Mesenchymal stem cell (in vitro differentiated cells and primary cell): ENCODE measurements at regions not wholly inside any gene's neighbourhood (a gene's known extent, or its start where the extent isn't known, plus 50 kb on each side); places are given as distances from the start of the nearest gene placed in this dataset.

Source experiments
- DNase-seq: peaks from one replicate; pipeline ENCODE4 v3.0.0-alpha.2; 2013
- H2AFZ ChIP-seq: one replicate; pipeline ENCODE4 v1.6.1; 2013; ENCODE audit warnings: low read depth, mild to moderate bottlenecking, control low read depth, inconsistent platforms, low read length, moderate library complexity
- H2AK5ac ChIP-seq: 2 replicates; pipeline ENCODE4 v1.6.1; 2013; ENCODE audit warnings: low read length, moderate library complexity, mild to moderate bottlenecking, inconsistent platforms; ENCODE audit not compliant: severe bottlenecking
- H2BK120ac ChIP-seq: one replicate; pipeline ENCODE4 v1.6.1; 2013; ENCODE audit warnings: low read depth, mild to moderate bottlenecking, inconsistent platforms, low read length, moderate library complexity
- H2BK12ac ChIP-seq, 2 experiments: one replicate each; pipeline ENCODE4 v1.6.1; 2013; ENCODE audit warnings: inconsistent platforms in 2 of 2, low read length in 2 of 2, mild to moderate bottlenecking in 2 of 2, moderate library complexity in 2 of 2, control low read depth in 1 of 2
- H2BK15ac ChIP-seq: one replicate; pipeline ENCODE4 v1.6.1; 2013; ENCODE audit warnings: mild to moderate bottlenecking, low read depth, inconsistent platforms; ENCODE audit not compliant: poor library complexity, severe bottlenecking
- H2BK5ac ChIP-seq: 2 replicates; pipeline ENCODE4 v1.6.1; 2013; ENCODE audit warnings: low read depth, mild to moderate bottlenecking, low read length, control low read depth, inconsistent platforms; ENCODE audit not compliant: poor library complexity, severe bottlenecking
- H3K14ac ChIP-seq, 2 experiments: one replicate each; pipeline ENCODE4 v1.6.1; 2013; ENCODE audit warnings: inconsistent platforms in 2 of 2, low read length in 2 of 2, control low read depth in 1 of 2, mild to moderate bottlenecking in 1 of 2, moderate library complexity in 1 of 2
- H3K18ac ChIP-seq, 2 experiments: one replicate each; pipeline ENCODE4 v1.6.1; 2013; ENCODE audit warnings: inconsistent platforms in 2 of 2, low read length in 2 of 2, control low read depth in 1 of 2, low read depth in 1 of 2, mild to moderate bottlenecking in 1 of 2
- H3K23ac ChIP-seq, 2 experiments: one replicate each; pipeline ENCODE4 v1.6.1; 2013; ENCODE audit warnings: inconsistent platforms in 2 of 2, low read length in 2 of 2, mild to moderate bottlenecking in 2 of 2, moderate library complexity in 2 of 2, control low read depth in 1 of 2
- H3K27ac ChIP-seq: 2 replicates; pipeline ENCODE4 v1.5.1; 2013; ENCODE audit warnings: mild to moderate bottlenecking, moderate library complexity, low read length, control low read depth, inconsistent platforms; ENCODE audit not compliant: poor library complexity, severe bottlenecking
- H3K27me3 ChIP-seq, 2 experiments: 2 replicates each; pipeline versions ENCODE4 v1.6.1 to v1.7.0; 2013; ENCODE audit warnings: low read length in 2 of 2, mild to moderate bottlenecking in 2 of 2, moderate library complexity in 2 of 2, control low read depth in 1 of 2, inconsistent platforms in 1 of 2; ENCODE audit not compliant: control insufficient read depth in 1 of 2, insufficient read depth in 1 of 2
- H3K36me3 ChIP-seq, 2 experiments: 2 replicates each; pipeline versions ENCODE4 v1.6.1 to v1.7.0; 2013; ENCODE audit warnings: low read length in 2 of 2, control low read depth in 1 of 2, inconsistent platforms in 1 of 2, low read depth in 1 of 2, mild to moderate bottlenecking in 1 of 2; ENCODE audit not compliant: insufficient read depth in 2 of 2, control insufficient read depth in 1 of 2
- H3K4ac ChIP-seq, 2 experiments: one replicate each; pipeline ENCODE4 v1.6.1; 2013; ENCODE audit warnings: inconsistent platforms in 2 of 2, low read length in 2 of 2, mild to moderate bottlenecking in 2 of 2, moderate library complexity in 2 of 2, control low read depth in 1 of 2, low read depth in 1 of 2
- H3K4me1 ChIP-seq: 2 replicates; pipeline ENCODE4 v1.6.1; 2013; ENCODE audit warnings: low read depth, low read length, control low read depth; ENCODE audit not compliant: control insufficient read depth, insufficient read depth
- H3K4me2 ChIP-seq: 2 replicates; pipeline ENCODE4 v1.6.1; 2013; ENCODE audit warnings: low read length, mild to moderate bottlenecking, inconsistent platforms; ENCODE audit not compliant: poor library complexity, severe bottlenecking
- H3K4me3 ChIP-seq, 2 experiments: 2 replicates each; pipeline versions ENCODE4 v1.5.1 to v1.7.0; 2013; ENCODE audit warnings: low read length in 2 of 2, mild to moderate bottlenecking in 2 of 2, control low read depth in 1 of 2, low read depth in 1 of 2; ENCODE audit not compliant: insufficient read depth in 1 of 2
- H3K79me1 ChIP-seq: replicated peaks from 2 replicates; pipeline ENCODE4 v1.6.1; 2013; ENCODE audit warnings: mild to moderate bottlenecking, control low read depth, low read length, inconsistent platforms; ENCODE audit not compliant: poor library complexity, severe bottlenecking
- H3K9ac ChIP-seq: 2 replicates; pipeline ENCODE4 v1.7.0; 2013; ENCODE audit warnings: mild to moderate bottlenecking, low read length, moderate library complexity
- H3K9me3 ChIP-seq: 2 replicates; pipeline ENCODE4 v1.7.0; 2013; ENCODE audit warnings: mild to moderate bottlenecking, low read length; ENCODE audit not compliant: control insufficient read depth
- H4K8ac ChIP-seq: one replicate; pipeline ENCODE4 v1.6.1; 2013; ENCODE audit warnings: inconsistent platforms, mild to moderate bottlenecking, low read length, moderate library complexity
- H4K91ac ChIP-seq: one replicate; pipeline ENCODE4 v1.6.1; 2013; ENCODE audit warnings: mild to moderate bottlenecking, low read length, inconsistent platforms
- WGBS: methylation state at CpG from one replicate; pipeline ENCODE4 v1.1.7; 2013; ENCODE audit warnings: mixed read lengths; 5-methylcytosine and 5-hydroxymethylcytosine counted together

GRCh38 chr2:385785-386184 is 97.9 kb upstream of the ALKAL2 start:
- Histone ChIP-seq H3K18ac (no peak overlapping the region), H3K27ac (no peak overlapping the region), H3K4me3 (no peak overlapping the region), H3K4ac (no peak overlapping the region), H3K27me3 (no peaks in the 10 kb centered on the region), H3K9ac (no peak overlapping the region), H3K14ac (no peak overlapping the region), H3K79me1 (no peaks in the 10 kb centered on the region), H2BK15ac (no peak overlapping the region), H3K4me1 (peaks cover 2% of the 10 kb centered on the region), H4K91ac (no peak overlapping the region), H4K8ac (no peak overlapping the region), H2BK120ac (no peak overlapping the region), H2AK5ac (no peak overlapping the region), H2BK5ac (no peak overlapping the region), H3K4me2 (no peak overlapping the region), H2BK12ac (no peak overlapping the region), H3K9me3 (peaks cover 3% of the 10 kb centered on the region), H3K23ac (no peak overlapping the region), H2AFZ (no peak overlapping the region), H3K36me3 (no peaks in the 10 kb centered on the region)
- no peak for DNase-seq
- 70% methylated on average over 6 of the region's 6 CpGs for WGBS

DNA sequence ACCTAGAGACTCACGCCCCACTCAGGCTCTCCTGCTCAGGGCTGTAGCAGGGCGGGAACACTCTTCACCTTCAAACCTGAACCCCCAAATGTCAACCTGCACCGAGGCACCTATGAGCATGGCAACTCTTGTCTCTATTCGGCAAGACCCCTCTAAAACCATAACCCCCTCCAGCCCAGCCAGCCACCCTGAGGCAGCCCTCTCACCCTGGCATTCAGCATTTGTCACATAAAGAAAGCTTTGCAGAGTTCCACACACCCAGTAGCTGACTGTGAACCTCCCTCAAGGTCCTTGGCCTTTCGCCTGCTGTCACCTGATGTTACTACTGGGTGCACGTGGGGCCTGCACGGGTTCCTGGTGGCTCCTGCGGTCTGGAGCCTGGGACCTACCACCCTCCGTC is 97.2 kb upstream of the ALKAL2 start:
- no peak for DNase-seq
- Histone ChIP-seq H3K4ac (no peak overlapping the region), H3K14ac (no peak overlapping the region), H3K27ac (no peak overlapping the region), H2BK120ac (no peak overlapping the region), H3K79me1 (no peaks in the 10 kb centered on the region), H4K8ac (no peak overlapping the region), H3K18ac (no peak overlapping the region), H2BK12ac (no peak overlapping the region), H3K4me1 (peaks cover 2% of the 10 kb centered on the region), H3K36me3 (no peaks in the 10 kb centered on the region), H3K9me3 (peaks cover under 1% of the 10 kb centered on the region), H3K23ac (no peak overlapping the region), H4K91ac (no peak overlapping the region), H2AK5ac (no peak overlapping the region), H3K4me3 (no peak overlapping the region), H3K9ac (no peak overlapping the region), H3K4me2 (no peak overlapping the region), H3K27me3 (no peaks in the 10 kb centered on the region), H2BK5ac (no peak overlapping the region), H2BK15ac (no peak overlapping the region), H2AFZ (no peak overlapping the region)
- 80% methylated on average over 9 of the region's 9 CpGs for WGBS

DNA sequence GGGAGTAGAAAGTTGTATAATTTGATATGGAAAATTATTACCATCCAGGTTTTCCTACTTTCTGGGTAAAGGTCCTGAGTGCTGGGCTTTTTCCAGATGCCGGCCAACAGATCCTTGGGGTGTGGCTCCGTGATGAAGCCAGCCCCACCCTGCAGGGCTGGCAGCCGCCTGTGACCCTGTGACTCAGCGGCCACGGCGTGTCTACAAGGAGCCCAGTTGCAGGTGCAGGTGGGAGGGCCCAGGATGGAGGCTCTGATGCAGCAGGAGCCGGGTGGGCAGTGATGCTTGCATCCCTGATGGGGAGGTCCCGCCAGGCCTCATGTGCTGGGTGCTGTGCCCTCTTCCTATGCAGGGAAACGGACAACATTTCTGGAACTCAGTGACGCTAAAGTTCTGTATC is 96.0 kb upstream of the ALKAL2 start:
- WGBS, result 69% methylated on average over 10 of the region's 10 CpGs
- peaks cover 2% of the 10 kb centered on the region for H3K4me1 ChIP-seq
- no peak overlapping the region for H2BK120ac ChIP-seq
- H3K4me3 ChIP-seq, result no peak overlapping the region
- H2AK5ac ChIP-seq, result no peak overlapping the region
- peaks cover 2% of the 10 kb centered on the region for H3K9me3 ChIP-seq
- H3K23ac ChIP-seq, result no peak overlapping the region
- H3K27me3 ChIP-seq, result no peaks in the 10 kb centered on the region
- H2BK15ac ChIP-seq, result no peak overlapping the region
- H3K4ac ChIP-seq, result no peak overlapping the region
- H3K18ac ChIP-seq, result no peak overlapping the region
- no peak overlapping the region for H4K91ac ChIP-seq
- H3K9ac ChIP-seq, result no peak overlapping the region
- H2AFZ ChIP-seq, result no peak overlapping the region
- no peak overlapping the region for H3K27ac ChIP-seq
- no peak overlapping the region for H2BK5ac ChIP-seq
- no peak overlapping the region for H4K8ac ChIP-seq
- H3K4me2 ChIP-seq, result no peak overlapping the region
- H3K14ac ChIP-seq, result no peak overlapping the region
- H3K79me1 ChIP-seq, result no peaks in the 10 kb centered on the region
- no peaks in the 10 kb centered on the region for H3K36me3 ChIP-seq
- no peak for DNase-seq
- no peak overlapping the region for H2BK12ac ChIP-seq

DNA sequence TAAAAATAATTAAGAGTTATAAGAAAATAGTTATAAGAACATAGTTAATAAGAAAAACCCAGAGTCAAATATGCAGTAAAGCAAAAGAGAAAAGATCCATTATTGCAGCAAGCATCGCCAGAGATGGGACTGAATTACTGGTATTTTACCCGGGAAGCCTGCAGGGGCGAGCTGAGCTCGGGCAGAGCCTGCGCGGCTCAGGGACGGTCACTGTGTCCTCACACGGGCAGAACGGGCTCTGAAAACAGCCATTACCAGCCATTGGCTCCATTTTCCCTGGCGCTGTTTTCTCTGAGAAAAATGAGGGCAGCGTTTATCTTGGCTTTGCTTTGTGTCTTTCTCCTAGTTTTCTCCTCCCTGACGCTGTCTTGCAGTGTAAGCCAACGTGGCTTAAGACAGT is 95.3 kb upstream of the ALKAL2 start:
- no peak overlapping the region for H2BK15ac ChIP-seq
- no peak overlapping the region for H2BK5ac ChIP-seq
- H3K4me3 ChIP-seq, result no peak overlapping the region
- no peak overlapping the region for H4K91ac ChIP-seq
- H3K27me3 ChIP-seq, result no peaks in the 10 kb centered on the region
- no peak overlapping the region for H3K4ac ChIP-seq
- no peak overlapping the region for H3K4me2 ChIP-seq
- H3K4me1 ChIP-seq, result peaks cover 2% of the 10 kb centered on the region
- no peak overlapping the region for H2AFZ ChIP-seq
- H3K18ac ChIP-seq, result no peak overlapping the region
- H2AK5ac ChIP-seq, result no peak overlapping the region
- no peaks in the 10 kb centered on the region for H3K79me1 ChIP-seq
- WGBS, result 61% methylated on average over 11 of the region's 13 CpGs
- H4K8ac ChIP-seq, result no peak overlapping the region
- no peak overlapping the region for H3K27ac ChIP-seq
- no peak for DNase-seq
- no peaks in the 10 kb centered on the region for H3K36me3 ChIP-seq
- H2BK120ac ChIP-seq, result no peak overlapping the region
- H3K14ac ChIP-seq, result no peak overlapping the region
- H2BK12ac ChIP-seq, result no peak overlapping the region
- no peak overlapping the region for H3K23ac ChIP-seq
- H3K9me3 ChIP-seq, result peaks cover 6% of the 10 kb centered on the region
- no peak overlapping the region for H3K9ac ChIP-seq
